Sigmoid colon (tissue), 6 donors: ENCODE measurements at regions not wholly inside any gene's neighbourhood (a gene's known extent, or its start where the extent isn't known, plus 50 kb on each side); places are given as distances from the start of the nearest gene placed in this dataset.

ENCODE experiments used
- DNase-seq: peaks from one replicate; pipeline ENCODE4 v3.0.0-alpha.2; 2019
- H3K27ac ChIP-seq, 4 donors: fragments of 200-600 bp; sonication (generic); one replicate each; pipeline ENCODE4 v1.5.1; 2016 to 2019; ENCODE audit warnings: mild to moderate bottlenecking in 1 of 4
- H3K27me3 ChIP-seq, 3 donors: fragments of 200-600 bp; sonication (generic); one replicate each; pipeline ENCODE4 v1.5.1; 2019; ENCODE audit warnings: mild to moderate bottlenecking in 1 of 3
- H3K36me3 ChIP-seq, 4 donors: fragments of 200-600 bp; sonication (generic); one replicate each; pipeline ENCODE4 v1.5.1; 2016 to 2019
- H3K4me1 ChIP-seq, 4 donors: fragments of 200-600 bp; sonication (generic); one replicate each; pipeline ENCODE4 v1.5.1; 2017 to 2019
- H3K4me3 ChIP-seq, 4 donors: fragments of 200-600 bp; sonication (generic); one replicate each; pipeline ENCODE4 v1.5.1; 2017 to 2019; ENCODE audit warnings: mild to moderate bottlenecking in 2 of 4, moderate library complexity in 1 of 4
- H3K9me3 ChIP-seq, 4 donors: fragments of 200-600 bp in 3 of 4; sonication (generic) in 3 of 4; one replicate each; pipeline versions ENCODE4 v1.5.1 to v1.6.1; 2013 to 2019
- CTCF ChIP-seq, 4 experiments: fragments of 450-650 bp in 3 of 4; fragments of 200-600 bp in 1 of 4; IDR thresholded peaks; one replicate each; pipeline ENCODE4 v1.5.1; 2016 to 2019; ENCODE audit warnings: antibody characterized with exemption in 4 of 4, mild to moderate bottlenecking in 3 of 4, moderate library complexity in 2 of 4
- EP300 ChIP-seq, 4 donors: sonication (generic); formaldehyde crosslinking; IDR thresholded peaks; one replicate each; pipeline ENCODE4 v1.6.1; 2017; ENCODE audit warnings: antibody characterized with exemption in 4 of 4
- POLR2A ChIP-seq, 2 donors: fragments of 450-650 bp; IDR thresholded peaks; one replicate each; pipeline ENCODE4 v1.6.1; 2016; ENCODE audit warnings: antibody characterized with exemption in 2 of 2, mild to moderate bottlenecking in 2 of 2, moderate library complexity in 2 of 2
- POLR2AphosphoS5 ChIP-seq, 4 donors: sonication (generic); formaldehyde crosslinking; IDR thresholded peaks; one replicate each; pipeline ENCODE4 v1.6.1; 2017; ENCODE audit warnings: antibody characterized with exemption in 4 of 4
- WGBS, 2 donors: extraction: QIAGEN DNeasy Blood & Tissue Kit; methylation state at CpG; one replicate each; pipeline ENCODE4 v1.1.7; 2013; 5-methylcytosine and 5-hydroxymethylcytosine counted together
- intact Hi-C: fragments of 100-400 bp; cut with DNase I; formaldehyde crosslinking; loops from one replicate; pipeline ENCODE4 v1.15.1; 2023
- donor health status: healthy with polysubstance abuse.
- donor health status: healthy.

DNA sequence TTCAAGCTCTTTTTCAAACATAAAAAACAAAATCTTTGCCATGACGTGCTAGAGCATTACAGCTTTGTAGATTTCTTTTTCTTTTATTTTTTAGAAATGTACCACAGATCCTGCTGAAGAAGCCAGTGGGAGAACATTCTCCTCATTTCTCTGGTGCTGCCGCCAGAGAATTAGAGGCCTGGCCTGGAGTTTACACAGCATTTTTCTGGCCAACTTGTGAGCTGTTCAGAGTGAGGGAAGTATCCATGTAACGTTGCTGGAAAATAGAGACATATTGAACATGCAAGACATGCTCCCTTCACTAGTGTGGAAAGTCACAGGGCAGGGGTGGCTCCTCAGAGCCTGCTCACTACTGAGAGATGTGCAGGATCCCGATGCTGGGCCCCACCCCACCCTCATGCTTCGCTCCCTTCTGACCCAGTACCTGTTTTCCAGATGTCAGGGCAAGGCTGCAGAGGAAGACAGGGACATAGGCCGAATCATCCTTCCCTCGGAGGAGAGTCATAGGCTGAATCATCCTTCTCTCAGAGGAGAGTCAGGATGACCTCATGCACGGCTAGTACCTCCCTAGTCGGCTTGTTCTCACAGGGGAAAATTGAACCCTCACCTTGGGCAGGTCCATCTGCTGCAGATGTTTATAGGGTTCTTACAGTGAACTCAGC lies 298.5 kb downstream of the INSIG2 start:
- Histone ChIP-seq H3K9me3 (peaks cover 0 to 2% (median 0%) of the 10 kb centered on the region in 4 donors), H3K27ac (no peak overlapping the region), H3K4me1 (no peaks in the 10 kb centered on the region), H3K36me3 (no peaks in the 10 kb centered on the region), H3K27me3 (no peaks in the 10 kb centered on the region), H3K4me3 (no peak overlapping the region)
- TF ChIP-seq CTCF (IDR thresholded peaks at IDR 0.05) (no peak), POLR2AphosphoS5 (IDR thresholded peaks at IDR 0.05) (no peak), EP300 (IDR thresholded peaks at IDR 0.05) (no peak), POLR2A (IDR thresholded peaks at IDR 0.05) (no peak)
- DNase-seq: no peak
- intact Hi-C loops: no loop called here
- WGBS, 2 donors: 80 to 87% methylated on average over 9 of the region's 9 CpGs

DNA sequence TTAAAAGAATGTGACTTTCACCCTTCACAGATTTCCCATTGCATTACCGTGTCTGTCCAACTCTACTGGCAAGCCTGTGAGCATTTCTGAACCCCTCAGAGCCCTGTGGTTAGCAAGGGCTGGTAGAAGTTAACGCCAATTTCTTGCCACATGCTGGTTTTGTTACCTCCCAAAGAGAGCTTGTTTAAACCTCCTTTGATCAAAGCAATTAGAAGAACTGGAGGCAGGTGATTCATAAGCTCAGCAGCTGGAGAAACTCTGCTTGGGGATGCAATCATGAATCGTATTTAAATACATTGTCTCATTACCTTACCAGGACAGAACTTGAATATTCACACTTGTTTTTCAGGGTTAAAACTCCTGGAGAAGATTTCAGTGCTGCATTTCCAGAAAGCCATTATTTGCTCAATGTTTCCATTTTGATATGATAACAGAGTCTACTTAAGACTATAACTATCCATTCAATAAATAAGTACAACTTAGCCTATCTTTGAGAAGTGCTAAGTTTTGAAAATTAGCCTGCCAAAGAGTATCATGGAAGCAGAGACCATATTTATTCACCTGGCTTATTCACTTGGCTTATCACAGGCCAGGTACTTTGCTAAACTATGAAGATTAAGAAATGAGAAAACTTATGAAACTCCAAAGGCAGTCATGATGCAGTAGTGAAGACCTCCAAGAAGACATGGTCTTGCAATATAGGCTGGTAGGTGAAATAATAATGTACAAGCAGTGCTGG lies 292.8 kb downstream of the INSIG2 start:
- no peak for TF ChIP-seq CTCF (IDR thresholded peaks at IDR 0.05)
- TF ChIP-seq POLR2A (IDR thresholded peaks at IDR 0.05): no peak
- TF ChIP-seq EP300 (IDR thresholded peaks at IDR 0.05): no peak
- no peak for TF ChIP-seq POLR2AphosphoS5 (IDR thresholded peaks at IDR 0.05)
- H3K36me3 ChIP-seq: no peaks in the 10 kb centered on the region
- intact Hi-C loops: no loop called here
- WGBS, 2 donors: 62 to 77% methylated on average over 3 of the region's 3 CpGs
- DNase-seq: no peak
- peaks cover 0 to 2% (median 0%) of the 10 kb centered on the region in 4 donors for H3K9me3 ChIP-seq
- H3K27me3 ChIP-seq: no peaks in the 10 kb centered on the region
- H3K4me3 ChIP-seq: no peak overlapping the region
- H3K4me1 ChIP-seq: no peaks in the 10 kb centered on the region
- no peak overlapping the region for H3K27ac ChIP-seq

- no peak overlapping the region for H3K4me3 ChIP-seq
- no peaks in the 10 kb centered on the region for H3K36me3 ChIP-seq
- H3K9me3 ChIP-seq: no peaks in the 10 kb centered on the region
- no peak for TF ChIP-seq CTCF (IDR thresholded peaks at IDR 0.05)
- TF ChIP-seq EP300 (IDR thresholded peaks at IDR 0.05): no peak
- no peak for TF ChIP-seq POLR2A (IDR thresholded peaks at IDR 0.05)
- no peak for TF ChIP-seq POLR2AphosphoS5 (IDR thresholded peaks at IDR 0.05)
- DNase-seq: no peak
- intact Hi-C loops: no loop called here
- no peaks in the 10 kb centered on the region for H3K4me1 ChIP-seq
- H3K27me3 ChIP-seq: no peaks in the 10 kb centered on the region
- 90 to 93% methylated on average over 10 of the region's 10 CpGs for WGBS, 2 donors
- no peak overlapping the region for H3K27ac ChIP-seq
These were observed 287.7 kb downstream of the INSIG2 start for GRCh38 chr2:118375907-118376485.

DNA sequence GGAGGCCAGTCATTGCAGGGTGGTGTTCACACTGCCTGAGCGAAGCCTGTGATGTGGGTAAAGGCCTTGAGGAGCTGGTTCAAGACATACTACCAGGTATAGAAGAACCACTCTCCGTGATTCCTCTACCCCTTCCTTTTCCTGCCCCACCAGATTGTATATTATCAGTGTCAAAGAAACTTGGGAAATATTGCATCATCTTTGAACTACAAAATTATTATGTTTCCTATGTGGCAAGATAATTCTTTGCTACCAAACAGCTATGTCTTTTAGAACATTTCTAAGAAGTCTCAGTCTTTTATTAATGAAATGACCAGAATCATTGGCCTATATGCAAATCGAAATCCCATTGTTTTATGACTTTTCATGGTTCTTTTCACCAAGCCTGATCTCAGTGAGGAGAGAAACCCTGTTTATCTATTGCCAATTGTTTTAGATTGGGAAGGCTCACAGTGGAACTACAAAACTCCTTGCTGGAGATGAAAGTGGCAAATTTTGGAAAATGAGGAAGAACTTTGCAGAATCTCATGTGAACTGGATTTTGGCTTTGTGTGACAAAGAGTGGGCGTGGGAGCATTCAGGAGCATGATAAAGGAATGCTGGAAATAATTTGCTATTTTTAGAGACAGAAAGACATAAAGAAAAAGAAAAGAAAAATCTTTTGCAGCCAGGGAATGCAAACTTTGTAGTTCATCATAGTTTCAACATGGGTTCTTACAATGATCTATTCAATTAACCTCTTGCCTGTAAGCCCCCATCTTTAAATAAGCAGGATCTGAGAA lies 286.9 kb downstream of the INSIG2 start:
- Histone ChIP-seq H3K27ac (no peak overlapping the region), H3K27me3 (no peaks in the 10 kb centered on the region), H3K9me3 (no peaks in the 10 kb centered on the region), H3K4me3 (no peak overlapping the region), H3K4me1 (no peaks in the 10 kb centered on the region), H3K36me3 (no peaks in the 10 kb centered on the region)
- intact Hi-C loops: no loop called here
- DNase-seq: no peak
- TF ChIP-seq CTCF (IDR thresholded peaks at IDR 0.05) (no peak), POLR2A (IDR thresholded peaks at IDR 0.05) (no peak), POLR2AphosphoS5 (IDR thresholded peaks at IDR 0.05) (no peak), EP300 (IDR thresholded peaks at IDR 0.05) (no peak)
- WGBS, 2 donors: 74% methylated on average over 4 of the region's 4 CpGs
